ENCODE measurements at regions not wholly inside any gene's neighbourhood (a gene's known extent, or its start where the extent isn't known, plus 50 kb on each side); places are given as distances from the start of the nearest gene placed in this dataset.

DNA sequence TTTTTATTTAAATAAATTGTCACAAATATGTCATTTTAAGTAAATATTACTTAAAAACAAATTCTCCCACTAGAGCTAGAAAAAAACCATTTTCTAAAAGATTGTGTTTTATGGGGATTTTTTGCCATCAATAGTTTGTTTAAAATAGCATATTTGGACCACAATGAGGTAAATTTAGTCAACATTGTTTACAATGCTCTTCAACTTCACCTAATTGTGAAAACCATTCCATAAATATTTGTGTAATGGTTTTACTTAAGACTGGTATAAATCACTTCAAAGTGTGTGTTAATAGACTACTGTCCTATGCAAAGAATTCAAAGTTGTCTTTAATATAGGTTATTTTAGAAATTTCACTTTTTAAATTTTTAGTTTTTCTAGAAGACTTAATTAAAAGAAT, 1004.2 kb downstream of the PCDH18 start:
- TF ChIP-seq, protein P1, sequence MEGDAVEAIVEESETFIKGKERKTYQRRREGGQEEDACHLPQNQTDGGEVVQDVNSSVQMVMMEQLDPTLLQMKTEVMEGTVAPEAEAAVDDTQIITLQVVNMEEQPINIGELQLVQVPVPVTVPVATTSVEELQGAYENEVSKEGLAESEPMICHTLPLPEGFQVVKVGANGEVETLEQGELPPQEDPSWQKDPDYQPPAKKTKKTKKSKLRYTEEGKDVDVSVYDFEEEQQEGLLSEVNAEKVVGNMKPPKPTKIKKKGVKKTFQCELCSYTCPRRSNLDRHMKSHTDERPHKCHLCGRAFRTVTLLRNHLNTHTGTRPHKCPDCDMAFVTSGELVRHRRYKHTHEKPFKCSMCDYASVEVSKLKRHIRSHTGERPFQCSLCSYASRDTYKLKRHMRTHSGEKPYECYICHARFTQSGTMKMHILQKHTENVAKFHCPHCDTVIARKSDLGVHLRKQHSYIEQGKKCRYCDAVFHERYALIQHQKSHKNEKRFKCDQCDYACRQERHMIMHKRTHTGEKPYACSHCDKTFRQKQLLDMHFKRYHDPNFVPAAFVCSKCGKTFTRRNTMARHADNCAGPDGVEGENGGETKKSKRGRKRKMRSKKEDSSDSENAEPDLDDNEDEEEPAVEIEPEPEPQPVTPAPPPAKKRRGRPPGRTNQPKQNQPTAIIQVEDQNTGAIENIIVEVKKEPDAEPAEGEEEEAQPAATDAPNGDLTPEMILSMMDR (IDR thresholded peaks at IDR 0.05; ENCODE audit: insufficient read depth, low read length, poor library complexity, severe bottlenecking): no peak
- no peak for TF ChIP-seq EZH2phosphoT487 (conservative IDR thresholded peaks at IDR 0.05; ENCODE audit: low read length)

Measured in SU-DHL-6 (cell line).